ENCODE measurements at regions not wholly inside any gene's neighbourhood (a gene's known extent, or its start where the extent isn't known, plus 50 kb on each side); places are given as distances from the start of the nearest gene placed in this dataset.
A peak's percentile ranks its signal among the peaks of the same experiment; 100 is the strongest.

DNA sequence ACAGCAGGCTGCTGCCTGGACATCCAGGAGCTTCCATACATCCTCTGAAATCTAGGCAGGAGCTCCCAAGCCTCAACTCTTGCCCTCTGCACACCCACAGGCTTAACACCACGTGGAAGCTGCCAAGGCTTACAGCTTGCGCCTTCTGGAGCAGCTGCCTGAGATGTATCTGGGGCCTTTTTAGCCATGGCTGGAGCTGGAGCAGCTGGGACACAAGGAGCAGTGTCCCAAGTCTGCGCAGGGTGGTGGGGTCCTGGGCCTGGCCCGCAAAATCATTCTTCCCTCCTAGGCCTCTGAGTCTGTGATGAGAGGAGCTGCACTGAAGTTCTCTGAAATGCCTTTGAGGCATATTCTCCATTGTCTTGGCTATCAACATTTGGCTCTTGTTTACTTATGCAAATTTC lies 255.0 kb downstream of the DLL1 start:
- Histone ChIP-seq H3K4me1 (replicated peaks in 1 of 4; ENCODE audit: control insufficient read depth in 3 of 4, insufficient read depth in 4 of 4, low read length in 3 of 4) (peaks cover 5 to 25% (median 15%) of the 10 kb centered on the region in 4 experiments; a peak in 6 of 7 replicates), H3K79me1 (ENCODE audit: low read depth, low read length) (no peaks in the 10 kb centered on the region), H2BK12ac (ENCODE audit: low read depth, low read length) (peak overlapping the region; percentile 99), H4K5ac (ENCODE audit: insufficient read length, low read depth, low read length) (no peak overlapping the region), H3K4ac (replicated peaks; ENCODE audit: insufficient read length, low read depth, low read length) (no peak overlapping the region), H2BK15ac (ENCODE audit: low read length) (no peak overlapping the region), H4K8ac (ENCODE audit: extremely low read depth, insufficient read depth, low read length) (peak overlapping the region; percentile 29; the same call in 1 of the 2 replicates), H3K27ac (ENCODE audit: low read depth, low read length) (no peak overlapping the region), H3K9me3 (ENCODE audit: insufficient read depth in 2 of 2, low read depth in 1 of 2, low read length in 1 of 2) (peaks cover 0 to 6% of the 10 kb centered on the region in 2 experiments; a peak in 2 of 4 replicates), H2BK5ac (ENCODE audit: low read depth, low read length) (peak overlapping the region; percentile 77; the same call in 1 of the 2 replicates), H2AFZ (ENCODE audit: low read length) (no peak overlapping the region), H4K91ac (replicated peaks; ENCODE audit: insufficient read length, low read length) (peak overlapping the region; percentile 75), H3K9ac (replicated peaks in 1 of 4; ENCODE audit: extremely low read depth in 1 of 4, low read depth in 3 of 4, low read length in 3 of 4) (no peak overlapping the region), H2BK20ac (ENCODE audit: low read length) (peak overlapping the region; percentile 88; the same call in 1 of the 2 replicates), H3K36me3 (ENCODE audit: control insufficient read depth in 2 of 4, insufficient read depth in 4 of 4, low read length in 3 of 4) (no peaks in the 10 kb centered on the region), H3K18ac (ENCODE audit: extremely low read depth, low read length) (peak overlapping the region; percentile 78), H3K56ac (replicated peaks; ENCODE audit: insufficient read length, low read depth, low read length) (no peak overlapping the region), H3K27me3 (replicated peaks in 1 of 4; ENCODE audit: control insufficient read depth in 3 of 4, extremely low read depth in 1 of 4, insufficient read depth in 3 of 4, low read length in 3 of 4) (no peaks in the 10 kb centered on the region), H3K79me2 (ENCODE audit: control insufficient read depth in 1 of 2, insufficient read depth in 2 of 2, low read length in 2 of 2) (no peaks in the 10 kb centered on the region), H3K4me3 (ENCODE audit: extremely low read depth in 1 of 4, insufficient read depth in 2 of 4, low read depth in 3 of 4, low read length in 4 of 4) (no peak overlapping the region), H2AK5ac (ENCODE audit: low read depth, low read length) (peak overlapping the region; percentile 55; the same call in 1 of the 2 replicates), H3K23me2 (ENCODE audit: low read depth, low read length) (no peaks in the 10 kb centered on the region), H4K20me1 (replicated peaks in 1 of 2; ENCODE audit: control insufficient read depth in 1 of 2, insufficient read depth in 2 of 2, low read length in 2 of 2) (no peaks in the 10 kb centered on the region), H3K4me2 (ENCODE audit: insufficient read depth in 1 of 2, low read depth in 2 of 2, low read length in 2 of 2) (peak overlapping the region in 1 of 2 experiments; percentile 15; a peak in 1 of 4 replicates), H3K14ac (ENCODE audit: insufficient read length) (no peak overlapping the region), H2BK120ac (replicated peaks; ENCODE audit: low read depth, low read length) (peak overlapping the region; percentile 3), H3K23ac (ENCODE audit: insufficient read length) (no peak overlapping the region)
- 70% methylated on average over 4 of the region's 4 CpGs; no CpG with 5 or more reads in 1 of the 2 experiments for WGBS, 2 experiments (ENCODE audit: extremely low coverage in 1 of 2, insufficient coverage in 1 of 2, insufficient read length in 1 of 2, insufficient replicate concordance in 2 of 2, low coverage in 1 of 2, low lambda C conversion rate in 2 of 2, missing lambda C conversion rate in 1 of 2)
- POLR2A ChIA-PET (ENCODE audit: partially characterized antibody), result interaction anchor here (0.6 to 1.3 kb wide), 3 partner anchors 9 to 255 kb away, joined by 3 to 4 read pairs (median 3); partner anchors contain the start of gene DLL1
- CTCF ChIA-PET (ENCODE audit: partially characterized antibody), result no interaction called here
- peak in 1 of 2 experiments; percentile 53 for DNase-seq (ENCODE audit: low read depth in 1 of 2, low spot score in 2 of 2)
- FAIRE-seq, result no peak
- TF ChIP-seq RFX5 (IDR thresholded peaks at IDR 0.05; ENCODE audit: borderline replicate concordance, low read depth, low read length) (no peak), SIN3A (conservative IDR thresholded peaks at IDR 0.05 in 1 of 2, IDR thresholded peaks at IDR 0.05 in 1 of 2; ENCODE audit: low read depth in 1 of 2, low read length in 2 of 2) (no peak), TCF12 (IDR thresholded peaks at IDR 0.05; ENCODE audit: low read depth, low read length) (no peak), FOSL1 (IDR thresholded peaks at IDR 0.05; ENCODE audit: insufficient read depth, low read depth, low read length) (no peak), GABPA (IDR thresholded peaks at IDR 0.05; ENCODE audit: borderline replicate concordance, insufficient read depth, low read length) (no peak), BACH1 (IDR thresholded peaks at IDR 0.05; ENCODE audit: low read length) (no peak), SP1 (IDR thresholded peaks at IDR 0.05; ENCODE audit: low read depth, low read length) (0 out of 2 replicates have a peak, but pooled peaks have one; percentile 30), RNF2 (IDR thresholded peaks at IDR 0.05; ENCODE audit: borderline replicate concordance, low read depth, low read length, missing control alignments, poor library complexity, severe bottlenecking) (no peak), HDAC6 (IDR thresholded peaks at IDR 0.05; ENCODE audit: low read depth, low read length) (no peak)
- TF ChIP-seq, protein P1, sequence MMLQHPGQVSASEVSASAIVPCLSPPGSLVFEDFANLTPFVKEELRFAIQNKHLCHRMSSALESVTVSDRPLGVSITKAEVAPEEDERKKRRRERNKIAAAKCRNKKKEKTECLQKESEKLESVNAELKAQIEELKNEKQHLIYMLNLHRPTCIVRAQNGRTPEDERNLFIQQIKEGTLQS (IDR thresholded peaks at IDR 0.05; ENCODE audit: insufficient read depth, low read depth, low read length), result no peak
- TF ChIP-seq, protein P2, sequence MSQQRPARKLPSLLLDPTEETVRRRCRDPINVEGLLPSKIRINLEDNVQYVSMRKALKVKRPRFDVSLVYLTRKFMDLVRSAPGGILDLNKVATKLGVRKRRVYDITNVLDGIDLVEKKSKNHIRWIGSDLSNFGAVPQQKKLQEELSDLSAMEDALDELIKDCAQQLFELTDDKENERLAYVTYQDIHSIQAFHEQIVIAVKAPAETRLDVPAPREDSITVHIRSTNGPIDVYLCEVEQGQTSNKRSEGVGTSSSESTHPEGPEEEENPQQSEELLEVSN (IDR thresholded peaks at IDR 0.05), result peak; percentile 61; the same call in 1 of the 2 replicates

Data from H1 (cell line).